ENCODE measurements at regions not wholly inside any gene's neighbourhood (a gene's known extent, or its start where the extent isn't known, plus 50 kb on each side); places are given as distances from the start of the nearest gene placed in this dataset.

GRCh38 chr1:200471739-200472138 is 61.9 kb upstream of the ZNF281 start:
- ATAC-seq = no peak
- Mint-ChIP-seq H3K27ac (no peak overlapping the region), H3K4me1 (no peaks in the 10 kb centered on the region), H3K9me3 (no peaks in the 10 kb centered on the region), H3K27me3 (ENCODE audit: insufficient read depth, low read depth, poor library complexity) (no peaks in the 10 kb centered on the region), H3K4me3 (no peak overlapping the region), H3K36me3 (ENCODE audit: low read depth) (peaks cover 9% of the 10 kb centered on the region; the same call in 2 of the 3 replicates)
- Histone ChIP-seq H3K4me3 (no peak overlapping the region), H3K27ac (ENCODE audit: low read depth) (no peak overlapping the region), H3K4me1 (ENCODE audit: insufficient read depth) (no peaks in the 10 kb centered on the region), H3K27me3 (ENCODE audit: insufficient read depth) (no peaks in the 10 kb centered on the region), H3F3A (replicated peaks; ENCODE audit: low read depth) (no peaks in the 10 kb centered on the region), H3K79me2 (replicated peaks; ENCODE audit: insufficient read depth) (no peaks in the 10 kb centered on the region), H4K20me1 (replicated peaks; ENCODE audit: insufficient read depth) (no peaks in the 10 kb centered on the region), H3K9me2 (ENCODE audit: insufficient read depth) (no peaks in the 10 kb centered on the region), H3K4me2 (no peak overlapping the region), H2AFZ (no peak overlapping the region), H3K36me3 (ENCODE audit: insufficient read depth) (no peaks in the 10 kb centered on the region; the same call in 1 of the 2 replicates)
- DNase-seq (ENCODE audit: low spot score) = no peak
- TF ChIP-seq REST (IDR thresholded peaks at IDR 0.05; ENCODE audit: unreplicated experiment) (no peak), CREB1 (CRISPR knock-in tag; IDR thresholded peaks at IDR 0.05; ENCODE audit: low read depth) (no peak), STAT1 (IDR thresholded peaks at IDR 0.05; ENCODE audit: unreplicated experiment) (no peak), EZH2 (IDR thresholded peaks at IDR 0.05; ENCODE audit: low read depth, unreplicated experiment) (no peak), ETS1 (IDR thresholded peaks at IDR 0.05) (no peak), EZH2phosphoT487 (IDR thresholded peaks at IDR 0.05; ENCODE audit: unreplicated experiment) (no peak), ZNF331 (CRISPR knock-in tag; IDR thresholded peaks at IDR 0.05; ENCODE audit: low read depth) (no peak), ZNF114 (CRISPR knock-in tag; IDR thresholded peaks at IDR 0.05) (no peak), NANOG (IDR thresholded peaks at IDR 0.05; ENCODE audit: borderline replicate concordance) (no peak), POLR2AphosphoS5 (IDR thresholded peaks at IDR 0.05; ENCODE audit: low read depth) (no peak), JUNB (IDR thresholded peaks at IDR 0.05; ENCODE audit: unreplicated experiment) (no peak), ZNF462 (CRISPR knock-in tag; IDR thresholded peaks at IDR 0.05) (no peak), CTCF (conservative IDR thresholded peaks at IDR 0.05; ENCODE audit: low read depth in 2 of 2) (no peak)

Measured in GM23338 (cell line).